Neural progenitor cell (in vitro differentiated cells): ENCODE measurements at regions not wholly inside any gene's neighbourhood (a gene's known extent, or its start where the extent isn't known, plus 50 kb on each side); places are given as distances from the start of the nearest gene placed in this dataset.

Experiments
- EZH2 ChIP-seq: fragments of 200-600 bp; sonication (generic); IDR thresholded peaks from 2 replicates; pipeline ENCODE4 v1.6.1; 2017; ENCODE audit warnings: antibody characterized with exemption, mild to moderate bottlenecking, moderate library complexity
- EZH2phosphoT487 ChIP-seq: fragments of 200-600 bp; sonication (generic); IDR thresholded peaks from 2 replicates; pipeline ENCODE4 v1.6.1; 2017; ENCODE audit warnings: antibody characterized with exemption
- TF ChIP-seq, protein P1 (sequence below): fragments of 200-600 bp; sonication (generic); IDR thresholded peaks from 2 replicates; pipeline ENCODE4 v1.5.1; 2017; ENCODE audit warnings: antibody characterized with exemption, mild to moderate bottlenecking

DNA sequence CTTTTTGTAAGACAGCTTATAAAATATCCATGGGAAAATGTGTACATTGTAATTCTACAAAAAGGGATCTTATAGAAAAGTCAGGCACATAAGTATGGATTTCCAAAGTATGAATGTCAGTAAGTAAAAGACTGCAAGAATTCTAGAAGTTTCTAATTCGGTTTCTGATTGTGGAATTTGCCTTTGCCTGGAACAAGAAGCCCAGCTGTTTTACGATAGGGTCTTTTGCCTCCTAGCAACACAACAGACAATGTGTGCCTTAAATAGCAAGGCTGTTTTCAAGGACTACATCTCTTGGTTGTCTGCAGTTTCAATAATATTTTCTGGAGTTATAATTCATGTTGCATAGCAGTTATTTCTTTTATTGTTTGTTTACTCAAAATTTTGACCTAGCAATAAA is 312.9 kb downstream of the MTX2 start:
- TF ChIP-seq, protein P1, sequence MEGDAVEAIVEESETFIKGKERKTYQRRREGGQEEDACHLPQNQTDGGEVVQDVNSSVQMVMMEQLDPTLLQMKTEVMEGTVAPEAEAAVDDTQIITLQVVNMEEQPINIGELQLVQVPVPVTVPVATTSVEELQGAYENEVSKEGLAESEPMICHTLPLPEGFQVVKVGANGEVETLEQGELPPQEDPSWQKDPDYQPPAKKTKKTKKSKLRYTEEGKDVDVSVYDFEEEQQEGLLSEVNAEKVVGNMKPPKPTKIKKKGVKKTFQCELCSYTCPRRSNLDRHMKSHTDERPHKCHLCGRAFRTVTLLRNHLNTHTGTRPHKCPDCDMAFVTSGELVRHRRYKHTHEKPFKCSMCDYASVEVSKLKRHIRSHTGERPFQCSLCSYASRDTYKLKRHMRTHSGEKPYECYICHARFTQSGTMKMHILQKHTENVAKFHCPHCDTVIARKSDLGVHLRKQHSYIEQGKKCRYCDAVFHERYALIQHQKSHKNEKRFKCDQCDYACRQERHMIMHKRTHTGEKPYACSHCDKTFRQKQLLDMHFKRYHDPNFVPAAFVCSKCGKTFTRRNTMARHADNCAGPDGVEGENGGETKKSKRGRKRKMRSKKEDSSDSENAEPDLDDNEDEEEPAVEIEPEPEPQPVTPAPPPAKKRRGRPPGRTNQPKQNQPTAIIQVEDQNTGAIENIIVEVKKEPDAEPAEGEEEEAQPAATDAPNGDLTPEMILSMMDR: no peak
- no peak for TF ChIP-seq EZH2phosphoT487
- TF ChIP-seq EZH2: no peak
